K562 (cell line): ENCODE measurements at regions not wholly inside any gene's neighbourhood (a gene's known extent, or its start where the extent isn't known, plus 50 kb on each side); places are given as distances from the start of the nearest gene placed in this dataset.

Experiments used
- ATAC-seq: fragments of 200-7000 bp; cut with Tn5 transposase; 3 replicates; pipeline ENCODE4 v1.9.1; 2020; ENCODE audit warnings: moderate library complexity
- BruUV-seq: library from RNA; stranded (reverse); fragments of 400-500 nt; replicated peaks from 2 replicates; lab custom pipeline; 2021; lab: Mats Ljungman, UMichigan
- CTCF ChIA-PET: fragments of 300-600 bp; formaldehyde crosslinking; extraction: SDS; loops from one replicate; lab custom pipeline; 2021; ENCODE audit warnings: low intra/inter-chr PET ratio; lab: Yijun Ruan, JAX
- POLR2A ChIA-PET: fragments of 300-600, 350-650 bp; sonication (Branson Sonifier 250); formaldehyde crosslinking; extraction: SDS; loops from one replicate; lab custom pipeline; 2021; ENCODE audit warnings: antibody characterized with exemption, inconsistent platforms; lab: Yijun Ruan, JAX
- DNase-seq, 4 experiments: peaks; one replicate each; pipeline versions ENCODE4 v3.0.0 to v3.0.0-alpha.2; 2011 to 2018; ENCODE audit warnings: low spot score in 3 of 4, mixed read lengths in 3 of 4; ENCODE audit errors: extremely low read depth in 1 of 4
- FAIRE-seq: peaks from 2 replicates; lab custom pipeline; 2011; peaks lifted over from hg19 to GRCh38; lab: Jason Lieb, UNC
- H2AFZ ChIP-seq: 2 replicates; pipeline ENCODE4 v1.6.0; 2011; ENCODE audit warnings: low read depth, low read length, control low read depth, inconsistent platforms
- H3K27ac ChIP-seq: fragments of 200-600 bp; 3 replicates; pipeline ENCODE4 v1.8.0; 2011; ENCODE audit warnings: low read depth, mild to moderate bottlenecking, control low read depth, inconsistent platforms, low read length, moderate library complexity, mixed read lengths; ENCODE audit errors: extremely low read depth
- H3K27me3 ChIP-seq, 2 experiments: fragments of 300-600 bp in 1 of 2; 2 replicates in 1 of 2; 3 replicates in 1 of 2; pipeline versions ENCODE4 v1.6.0 to v1.8.0; 2011; ENCODE audit warnings: inconsistent platforms in 2 of 2, low read length in 2 of 2, mild to moderate bottlenecking in 1 of 2, mixed read lengths in 1 of 2, moderate library complexity in 1 of 2; ENCODE audit not compliant: control insufficient read depth in 2 of 2, insufficient read depth in 2 of 2
- H3K36me3 ChIP-seq: fragments of 300-600 bp; 3 replicates; pipeline ENCODE4 v1.8.0; 2011; ENCODE audit warnings: mild to moderate bottlenecking, low read length, inconsistent platforms; ENCODE audit not compliant: control insufficient read depth, insufficient read depth
- H3K4me1 ChIP-seq, 2 experiments: fragments of 200-600 bp in 1 of 2; replicated peaks in 1 of 2; 2 replicates in 1 of 2; 3 replicates in 1 of 2; pipeline versions ENCODE4 v1.5.1 to v1.8.0; 2011; ENCODE audit warnings: inconsistent platforms in 2 of 2, low read length in 2 of 2, mild to moderate bottlenecking in 1 of 2, mixed read lengths in 1 of 2, moderate library complexity in 1 of 2; ENCODE audit not compliant: control insufficient read depth in 2 of 2, insufficient read depth in 2 of 2
- H3K4me2 ChIP-seq: 2 replicates; pipeline ENCODE4 v1.6.1; 2011; ENCODE audit warnings: low read length, control low read depth, inconsistent platforms, mixed read lengths; ENCODE audit not compliant: insufficient read depth
- H3K4me3 ChIP-seq: fragments of 200-600 bp; sonication (generic), shearing (Covaris generic); 2 replicates; pipeline ENCODE4 v1.5.1; 2016; ENCODE audit warnings: control low read depth, inconsistent platforms
- H3K79me2 ChIP-seq: fragments of 200-600 bp; 3 replicates; pipeline ENCODE4 v1.8.0; 2011; ENCODE audit warnings: low read length, inconsistent platforms; ENCODE audit not compliant: control insufficient read depth, insufficient read depth
- H3K9ac ChIP-seq, 2 experiments: 2 replicates each; pipeline versions ENCODE4 v1.6.0 to v1.6.1; 2011; ENCODE audit warnings: low read depth in 2 of 2, low read length in 2 of 2, control low read depth in 1 of 2, inconsistent platforms in 1 of 2, mild to moderate bottlenecking in 1 of 2, mixed read lengths in 1 of 2; ENCODE audit not compliant: insufficient read depth in 1 of 2
- H3K9me1 ChIP-seq: one replicate; pipeline ENCODE4 v1.6.0; 2011; ENCODE audit warnings: inconsistent platforms, mild to moderate bottlenecking, low read length, moderate library complexity; ENCODE audit not compliant: control insufficient read depth, insufficient read depth
- H3K9me3 ChIP-seq: replicated peaks from 2 replicates; pipeline ENCODE4 v1.5.1; 2011; ENCODE audit warnings: low read depth, low read length, inconsistent platforms; ENCODE audit not compliant: control insufficient read depth, insufficient read depth
- H4K20me1 ChIP-seq: replicated peaks from 2 replicates; pipeline ENCODE4 v1.6.1; 2011; ENCODE audit warnings: low read length, inconsistent platforms, mixed read lengths; ENCODE audit not compliant: control insufficient read depth, insufficient read depth
- GABPB2 ChIP-seq: fragments of 250-450 bp; sonication (Bioruptor Pico); conservative IDR thresholded peaks from 2 replicates; pipeline ENCODE4 v1.5.1; 2021; ENCODE audit warnings: mild to moderate bottlenecking
- WGBS: fragments of 100-300 bp; shearing (Covaris generic); methylation state at CpG from one replicate; pipeline ENCODE4 v1.1.6; 2016; ENCODE audit warnings: low coverage, mixed read lengths; ENCODE audit not compliant: insufficient coverage; ENCODE audit errors: missing lambda C conversion rate; 5-methylcytosine and 5-hydroxymethylcytosine counted together
- in situ Hi-C: fragments of 300-500 bp; cut with MboI; formaldehyde crosslinking; loops from 4 replicates; pipeline ENCODE4 v1.15.0; 2018; ENCODE audit warnings: inconsistent platforms, mixed read lengths
- intact Hi-C: fragments of 100-400 bp; cut with micrococcal nuclease; formaldehyde crosslinking; loops from 2 replicates; pipeline ENCODE4 v1.14.2; 2022
- TF ChIP-seq, protein P1 (sequence below), 2 experiments: fragments of 450-650 bp in 1 of 2; sonication (generic) in 1 of 2; formaldehyde crosslinking in 1 of 2; IDR thresholded peaks; 2 replicates each; pipeline versions ENCODE4 v1.7.1 to v1.9.0; 2016 to 2022; ENCODE audit warnings: inconsistent platforms in 1 of 2, mild to moderate bottlenecking in 1 of 2, missing genetic modification reagents in 1 of 2

DNA sequence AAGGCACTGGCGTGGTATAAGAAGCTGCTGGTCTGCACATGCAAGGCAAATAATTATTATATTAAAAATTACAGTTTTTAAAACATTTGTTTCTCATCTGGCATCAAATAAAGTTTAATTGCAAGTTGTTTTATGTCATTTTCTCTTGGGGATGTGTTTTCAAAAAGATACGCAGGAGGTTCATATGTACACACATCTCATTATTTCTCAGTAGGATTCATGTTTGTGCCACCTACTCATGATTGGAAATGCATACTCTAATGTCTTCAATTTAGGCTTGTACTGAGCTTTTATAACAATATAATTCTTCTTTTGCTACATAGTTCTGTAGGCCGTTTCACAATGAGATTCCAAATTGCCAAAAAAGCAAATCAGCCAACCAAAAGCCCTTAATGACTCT is 244.2 kb upstream of the MEF2C start:
- no peak for ATAC-seq
- no peaks in the 10 kb centered on the region for H3K79me2 ChIP-seq
- no peaks in the 10 kb centered on the region for H3K27me3 ChIP-seq

More for the DNA sequence above, 244.2 kb upstream of the MEF2C start:
- H3K36me3 ChIP-seq: no peaks in the 10 kb centered on the region
- H4K20me1 ChIP-seq: no peaks in the 10 kb centered on the region
- intact Hi-C loops: loop anchor here (5.0 kb wide), 1 partner anchor 300 kb away; no protein-coding TSS in a partner anchor
- no peak overlapping the region for H3K4me3 ChIP-seq
- no peak for TF ChIP-seq GABPB2 (CRISPR knock-in tag)
- TF ChIP-seq, protein P1, sequence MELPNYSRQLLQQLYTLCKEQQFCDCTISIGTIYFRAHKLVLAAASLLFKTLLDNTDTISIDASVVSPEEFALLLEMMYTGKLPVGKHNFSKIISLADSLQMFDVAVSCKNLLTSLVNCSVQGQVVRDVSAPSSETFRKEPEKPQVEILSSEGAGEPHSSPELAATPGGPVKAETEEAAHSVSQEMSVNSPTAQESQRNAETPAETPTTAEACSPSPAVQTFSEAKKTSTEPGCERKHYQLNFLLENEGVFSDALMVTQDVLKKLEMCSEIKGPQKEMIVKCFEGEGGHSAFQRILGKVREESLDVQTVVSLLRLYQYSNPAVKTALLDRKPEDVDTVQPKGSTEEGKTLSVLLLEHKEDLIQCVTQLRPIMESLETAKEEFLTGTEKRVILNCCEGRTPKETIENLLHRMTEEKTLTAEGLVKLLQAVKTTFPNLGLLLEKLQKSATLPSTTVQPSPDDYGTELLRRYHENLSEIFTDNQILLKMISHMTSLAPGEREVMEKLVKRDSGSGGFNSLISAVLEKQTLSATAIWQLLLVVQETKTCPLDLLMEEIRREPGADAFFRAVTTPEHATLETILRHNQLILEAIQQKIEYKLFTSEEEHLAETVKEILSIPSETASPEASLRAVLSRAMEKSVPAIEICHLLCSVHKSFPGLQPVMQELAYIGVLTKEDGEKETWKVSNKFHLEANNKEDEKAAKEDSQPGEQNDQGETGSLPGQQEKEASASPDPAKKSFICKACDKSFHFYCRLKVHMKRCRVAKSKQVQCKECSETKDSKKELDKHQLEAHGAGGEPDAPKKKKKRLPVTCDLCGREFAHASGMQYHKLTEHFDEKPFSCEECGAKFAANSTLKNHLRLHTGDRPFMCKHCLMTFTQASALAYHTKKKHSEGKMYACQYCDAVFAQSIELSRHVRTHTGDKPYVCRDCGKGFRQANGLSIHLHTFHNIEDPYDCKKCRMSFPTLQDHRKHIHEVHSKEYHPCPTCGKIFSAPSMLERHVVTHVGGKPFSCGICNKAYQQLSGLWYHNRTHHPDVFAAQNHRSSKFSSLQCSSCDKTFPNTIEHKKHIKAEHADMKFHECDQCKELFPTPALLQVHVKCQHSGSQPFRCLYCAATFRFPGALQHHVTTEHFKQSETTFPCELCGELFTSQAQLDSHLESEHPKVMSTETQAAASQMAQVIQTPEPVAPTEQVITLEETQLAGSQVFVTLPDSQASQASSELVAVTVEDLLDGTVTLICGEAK (IDR thresholded peaks at IDR 0.05): peak; percentile 25; the same call in 1 of the 2 replicates
- TF ChIP-seq, protein P1 (CRISPR knock-in tag; IDR thresholded peaks at IDR 0.05): no peak
- TF ChIP-seq, all 486 proteins: peak for 1
- peaks cover 4 to 38% of the 10 kb centered on the region in 2 experiments; a peak in 4 of 5 replicates for H3K4me1 ChIP-seq
- peak overlapping the region; percentile 52 for H2AFZ ChIP-seq
- H3K9me3 ChIP-seq: no peaks in the 10 kb centered on the region
- no peak overlapping the region for H3K27ac ChIP-seq
- H3K9ac ChIP-seq: no peak overlapping the region
- no peak overlapping the region for H3K4me2 ChIP-seq
- no peaks in the 10 kb centered on the region for H3K9me1 ChIP-seq
- POLR2A ChIA-PET: no interaction called here
- DNase-seq: no peak
- FAIRE-seq: no peak
- 50% methylated on average over 3 of the region's 3 CpGs for whole genome bisulfite sequencing
- in situ Hi-C loops: no loop called here
- no TSS peak for BruUV-seq
- CTCF ChIA-PET: no interaction called here
